SK-N-SH treated with all-trans-retinoic acid at 6 μM for 48 hours (cell line): ENCODE measurements at regions not wholly inside any gene's neighbourhood (a gene's known extent, or its start where the extent isn't known, plus 50 kb on each side); places are given as distances from the start of the nearest gene placed in this dataset.

Source experiments
- ESRRG ChIP-seq: fragments of 250-450 bp; sonication (Bioruptor Pico); IDR thresholded peaks from 2 replicates; pipeline ENCODE4 v1.6.1; 2021; ENCODE audit warnings: mild to moderate bottlenecking
- PPARA ChIP-seq: fragments of 250-450 bp; sonication (Bioruptor Pico); IDR thresholded peaks from 2 replicates; pipeline ENCODE4 v1.5.0; 2020; ENCODE audit warnings: mild to moderate bottlenecking, borderline replicate concordance
- ZFP3 ChIP-seq: fragments of 250-450 bp; sonication (Bioruptor Pico); IDR thresholded peaks from 2 replicates; pipeline ENCODE4 v1.5.0; 2020; ENCODE audit warnings: mild to moderate bottlenecking, moderate library complexity

GRCh38 chr20:42018979-42019378 is 400.8 kb upstream of the CHD6 start:
- TF ChIP-seq ZFP3 (CRISPR knock-in tag) (no peak), PPARA (no peak), ESRRG (CRISPR knock-in tag) (no peak)
